Ovary (tissue), 3 donors: ENCODE measurements at regions not wholly inside any gene's neighbourhood (a gene's known extent, or its start where the extent isn't known, plus 50 kb on each side); places are given as distances from the start of the nearest gene placed in this dataset.

Source experiments
- CTCF ChIP-seq, 3 donors: fragments of 450-650 bp in 2 of 3; fragments of 200-600 bp in 1 of 3; IDR thresholded peaks; one replicate each; pipeline versions ENCODE4 v1.5.1 to v1.8.0; 2016 to 2022; ENCODE audit warnings: antibody characterized with exemption in 3 of 3, mild to moderate bottlenecking in 1 of 3
- EP300 ChIP-seq: sonication (generic); formaldehyde crosslinking; IDR thresholded peaks from one replicate; pipeline ENCODE4 v1.6.1; 2017; ENCODE audit warnings: antibody characterized with exemption
- donor health status: DM: no; HTN: no; CAD: no.

GRCh38 chr12:66931091-66931490, 252.2 kb upstream of the GRIP1 start:
- TF ChIP-seq CTCF (IDR thresholded peaks at IDR 0.05), result no peak
- TF ChIP-seq EP300, result no peak
